ENCODE measurements at regions not wholly inside any gene's neighbourhood (a gene's known extent, or its start where the extent isn't known, plus 50 kb on each side); places are given as distances from the start of the nearest gene placed in this dataset.

GRCh38 chr18:26697186-26697884 lies 149.0 kb upstream of the KCTD1 start:
- Histone ChIP-seq H3K9me3 (ENCODE audit: low read depth, low read length) (no peaks in the 10 kb centered on the region), H3K4me1 (ENCODE audit: insufficient read depth, low read length) (peaks cover 18% of the 10 kb centered on the region), H3K4me3 (ENCODE audit: low read length) (no peak overlapping the region), H3K27me3 (ENCODE audit: insufficient read depth, low read length) (no peaks in the 10 kb centered on the region)

GRCh38 chr18:26696786-26697185 lies 148.4 kb upstream of the KCTD1 start:
- Histone ChIP-seq H3K9me3 (ENCODE audit: low read depth, low read length) (no peaks in the 10 kb centered on the region), H3K27me3 (ENCODE audit: insufficient read depth, low read length) (no peaks in the 10 kb centered on the region), H3K4me1 (ENCODE audit: insufficient read depth, low read length) (peaks cover 13% of the 10 kb centered on the region), H3K4me3 (ENCODE audit: low read length) (no peak overlapping the region)

GRCh38 chr18:26696308-26696707 lies 148.0 kb upstream of the KCTD1 start:
- H3K9me3 ChIP-seq (ENCODE audit: low read depth, low read length) = no peaks in the 10 kb centered on the region
- peaks cover 9% of the 10 kb centered on the region for H3K4me1 ChIP-seq (ENCODE audit: insufficient read depth, low read length)
- no peaks in the 10 kb centered on the region for H3K27me3 ChIP-seq (ENCODE audit: insufficient read depth, low read length)
- no peak overlapping the region for H3K4me3 ChIP-seq (ENCODE audit: low read length)

- Histone ChIP-seq H3K27me3 (ENCODE audit: insufficient read depth, low read length) (no peaks in the 10 kb centered on the region), H3K4me3 (ENCODE audit: low read length) (no peak overlapping the region), H3K9me3 (ENCODE audit: low read depth, low read length) (no peaks in the 10 kb centered on the region), H3K4me1 (ENCODE audit: insufficient read depth, low read length) (peaks cover 10% of the 10 kb centered on the region)
Measured at GRCh38 chr18:26689226-26689879, 141.0 kb upstream of the KCTD1 start.

GRCh38 chr18:26686532-26686931 lies 138.2 kb upstream of the KCTD1 start:
- Histone ChIP-seq H3K27me3 (ENCODE audit: insufficient read depth, low read length) (peaks cover 2% of the 10 kb centered on the region), H3K9me3 (ENCODE audit: low read depth, low read length) (no peaks in the 10 kb centered on the region), H3K4me3 (ENCODE audit: low read length) (no peak overlapping the region), H3K4me1 (ENCODE audit: insufficient read depth, low read length) (peaks cover 10% of the 10 kb centered on the region)

- H3K27me3 ChIP-seq (ENCODE audit: insufficient read depth, low read length) = peaks cover 2% of the 10 kb centered on the region
- no peaks in the 10 kb centered on the region for H3K9me3 ChIP-seq (ENCODE audit: low read depth, low read length)
- no peak overlapping the region for H3K4me3 ChIP-seq (ENCODE audit: low read length)
- H3K4me1 ChIP-seq (ENCODE audit: insufficient read depth, low read length) = peaks cover 10% of the 10 kb centered on the region
Measured at GRCh38 chr18:26685438-26686157, 137.2 kb upstream of the KCTD1 start.

GRCh38 chr18:26677957-26678356 lies 129.6 kb upstream of the KCTD1 start:
- peaks cover 2% of the 10 kb centered on the region for H3K27me3 ChIP-seq (ENCODE audit: insufficient read depth, low read length)
- H3K4me1 ChIP-seq (ENCODE audit: insufficient read depth, low read length) = no peaks in the 10 kb centered on the region
- no peaks in the 10 kb centered on the region for H3K9me3 ChIP-seq (ENCODE audit: low read depth, low read length)
- H3K4me3 ChIP-seq (ENCODE audit: low read length) = no peak overlapping the region

- Histone ChIP-seq H3K9me3 (ENCODE audit: low read depth, low read length) (no peaks in the 10 kb centered on the region), H3K27me3 (ENCODE audit: insufficient read depth, low read length) (no peaks in the 10 kb centered on the region), H3K4me1 (ENCODE audit: insufficient read depth, low read length) (no peaks in the 10 kb centered on the region)
Measured at GRCh38 chr18:26667046-26667445, 118.7 kb upstream of the KCTD1 start.

GRCh38 chr18:26662996-26663395 lies 114.6 kb upstream of the KCTD1 start:
- no peak overlapping the region for H3K4me3 ChIP-seq (ENCODE audit: low read length)
- H3K27me3 ChIP-seq (ENCODE audit: insufficient read depth, low read length) = peaks cover 22% of the 10 kb centered on the region
- peaks cover 11% of the 10 kb centered on the region for H3K4me1 ChIP-seq (ENCODE audit: insufficient read depth, low read length)
- no peaks in the 10 kb centered on the region for H3K9me3 ChIP-seq (ENCODE audit: low read depth, low read length)

More at GRCh38 chr18:26667046-26667445, 118.7 kb upstream of the KCTD1 start:
- H3K4me3 ChIP-seq (ENCODE audit: low read length) = no peak overlapping the region

GRCh38 chr18:26657631-26658581 lies 109.6 kb upstream of the KCTD1 start:
- Histone ChIP-seq H3K4me3 (ENCODE audit: low read length) (no peak overlapping the region), H3K4me1 (ENCODE audit: insufficient read depth, low read length) (peaks cover 26% of the 10 kb centered on the region), H3K27me3 (ENCODE audit: insufficient read depth, low read length) (peaks cover 52% of the 10 kb centered on the region), H3K9me3 (ENCODE audit: low read depth, low read length) (no peaks in the 10 kb centered on the region)

GRCh38 chr18:26656944-26657536 lies 108.7 kb upstream of the KCTD1 start:
- H3K4me1 ChIP-seq (ENCODE audit: insufficient read depth, low read length) = peaks cover 26% of the 10 kb centered on the region
- H3K4me3 ChIP-seq (ENCODE audit: low read length) = peak overlapping the region; percentile 51
- peaks cover 59% of the 10 kb centered on the region for H3K27me3 ChIP-seq (ENCODE audit: insufficient read depth, low read length)
- H3K9me3 ChIP-seq (ENCODE audit: low read depth, low read length) = no peaks in the 10 kb centered on the region

GRCh38 chr18:26656431-26656943 lies 108.1 kb upstream of the KCTD1 start:
- H3K4me3 ChIP-seq (ENCODE audit: low read length) = peak overlapping the region; percentile 40
- no peaks in the 10 kb centered on the region for H3K9me3 ChIP-seq (ENCODE audit: low read depth, low read length)
- H3K27me3 ChIP-seq (ENCODE audit: insufficient read depth, low read length) = peaks cover 63% of the 10 kb centered on the region
- H3K4me1 ChIP-seq (ENCODE audit: insufficient read depth, low read length) = peaks cover 26% of the 10 kb centered on the region

- Histone ChIP-seq H3K4me1 (ENCODE audit: insufficient read depth, low read length) (peaks cover 24% of the 10 kb centered on the region), H3K4me3 (ENCODE audit: low read length) (peak overlapping the region; percentile 40), H3K9me3 (ENCODE audit: low read depth, low read length) (no peaks in the 10 kb centered on the region), H3K27me3 (ENCODE audit: insufficient read depth, low read length) (peaks cover 66% of the 10 kb centered on the region)
Measured at GRCh38 chr18:26655525-26656430, 107.4 kb upstream of the KCTD1 start.
